Parathyroid adenoma (tissue), 2 donors: ENCODE measurements at regions not wholly inside any gene's neighbourhood (a gene's known extent, or its start where the extent isn't known, plus 50 kb on each side); places are given as distances from the start of the nearest gene placed in this dataset.

Source experiments
- H2AFZ ChIP-seq: fragments of 300-600 bp; sonication (generic); one replicate; pipeline ENCODE4 v1.7.0; 2017; ENCODE audit warnings: antibody characterized with exemption, mild to moderate bottlenecking
- H3K27ac ChIP-seq: fragments of 300-600 bp; sonication (generic); one replicate; pipeline ENCODE4 v1.7.0; 2017
- H3K27me3 ChIP-seq: fragments of 300-600 bp; sonication (generic); one replicate; pipeline ENCODE4 v1.7.0; 2017; ENCODE audit warnings: low read length; ENCODE audit not compliant: control insufficient read depth, insufficient read depth
- H3K36me3 ChIP-seq: fragments of 300-600 bp; sonication (generic); one replicate; pipeline ENCODE4 v1.7.0; 2017; ENCODE audit warnings: low read length; ENCODE audit not compliant: control insufficient read depth, insufficient read depth
- H3K4me1 ChIP-seq: fragments of 300-600 bp; sonication (generic); one replicate; pipeline ENCODE4 v1.7.0; 2017; ENCODE audit warnings: control low read depth
- H3K4me2 ChIP-seq: fragments of 300-600 bp; sonication (generic); one replicate; pipeline ENCODE4 v1.7.0; 2017; ENCODE audit warnings: low read length
- H3K4me3 ChIP-seq: fragments of 300-600 bp; sonication (generic); one replicate; pipeline ENCODE4 v1.7.0; 2017; ENCODE audit warnings: low read depth, low read length
- H3K79me2 ChIP-seq: fragments of 300-600 bp; sonication (generic); one replicate; pipeline ENCODE4 v1.7.0; 2017; ENCODE audit warnings: control low read depth
- H3K9ac ChIP-seq: fragments of 300-600 bp; sonication (generic); one replicate; pipeline ENCODE4 v1.7.0; 2017; ENCODE audit warnings: mild to moderate bottlenecking
- H3K9me3 ChIP-seq: fragments of 300-600 bp; sonication (generic); one replicate; pipeline ENCODE4 v1.7.0; 2017; ENCODE audit warnings: low read length; ENCODE audit not compliant: control insufficient read depth
- TF ChIP-seq, protein P1 (sequence below): fragments of 300-600 bp; sonication (generic); IDR thresholded peaks from one replicate; pipeline ENCODE4 v1.7.0; 2017; ENCODE audit warnings: antibody characterized with exemption, mild to moderate bottlenecking
- donor health status: primary hyperparathyroidism.

DNA sequence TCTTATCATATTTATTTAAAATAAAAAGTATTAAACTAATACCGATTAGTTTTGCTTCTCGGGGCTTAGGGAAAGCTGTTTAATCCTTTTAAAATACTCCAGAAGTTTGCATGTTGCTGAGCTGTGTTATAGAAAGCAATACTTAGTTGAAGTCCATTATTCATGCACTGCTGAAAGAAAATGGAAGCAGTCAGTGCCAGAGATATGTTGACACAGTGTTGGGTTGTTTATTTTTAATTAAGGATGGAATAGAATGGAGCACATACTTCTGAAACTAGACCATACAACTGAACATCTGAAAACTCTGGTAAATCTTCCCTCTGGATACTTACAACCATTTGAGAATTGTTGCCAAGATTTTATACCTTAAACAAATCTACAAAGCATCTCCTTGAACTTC, 282.7 kb upstream of the CCDC179 start:
- Histone ChIP-seq H3K4me1 (no peaks in the 10 kb centered on the region), H2AFZ (no peak overlapping the region), H3K79me2 (no peaks in the 10 kb centered on the region), H3K27me3 (no peaks in the 10 kb centered on the region), H3K9ac (no peak overlapping the region), H3K4me2 (no peak overlapping the region), H3K9me3 (no peaks in the 10 kb centered on the region), H3K27ac (no peak overlapping the region), H3K36me3 (no peaks in the 10 kb centered on the region), H3K4me3 (no peak overlapping the region)
- TF ChIP-seq, protein P1, sequence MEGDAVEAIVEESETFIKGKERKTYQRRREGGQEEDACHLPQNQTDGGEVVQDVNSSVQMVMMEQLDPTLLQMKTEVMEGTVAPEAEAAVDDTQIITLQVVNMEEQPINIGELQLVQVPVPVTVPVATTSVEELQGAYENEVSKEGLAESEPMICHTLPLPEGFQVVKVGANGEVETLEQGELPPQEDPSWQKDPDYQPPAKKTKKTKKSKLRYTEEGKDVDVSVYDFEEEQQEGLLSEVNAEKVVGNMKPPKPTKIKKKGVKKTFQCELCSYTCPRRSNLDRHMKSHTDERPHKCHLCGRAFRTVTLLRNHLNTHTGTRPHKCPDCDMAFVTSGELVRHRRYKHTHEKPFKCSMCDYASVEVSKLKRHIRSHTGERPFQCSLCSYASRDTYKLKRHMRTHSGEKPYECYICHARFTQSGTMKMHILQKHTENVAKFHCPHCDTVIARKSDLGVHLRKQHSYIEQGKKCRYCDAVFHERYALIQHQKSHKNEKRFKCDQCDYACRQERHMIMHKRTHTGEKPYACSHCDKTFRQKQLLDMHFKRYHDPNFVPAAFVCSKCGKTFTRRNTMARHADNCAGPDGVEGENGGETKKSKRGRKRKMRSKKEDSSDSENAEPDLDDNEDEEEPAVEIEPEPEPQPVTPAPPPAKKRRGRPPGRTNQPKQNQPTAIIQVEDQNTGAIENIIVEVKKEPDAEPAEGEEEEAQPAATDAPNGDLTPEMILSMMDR, result no peak

DNA sequence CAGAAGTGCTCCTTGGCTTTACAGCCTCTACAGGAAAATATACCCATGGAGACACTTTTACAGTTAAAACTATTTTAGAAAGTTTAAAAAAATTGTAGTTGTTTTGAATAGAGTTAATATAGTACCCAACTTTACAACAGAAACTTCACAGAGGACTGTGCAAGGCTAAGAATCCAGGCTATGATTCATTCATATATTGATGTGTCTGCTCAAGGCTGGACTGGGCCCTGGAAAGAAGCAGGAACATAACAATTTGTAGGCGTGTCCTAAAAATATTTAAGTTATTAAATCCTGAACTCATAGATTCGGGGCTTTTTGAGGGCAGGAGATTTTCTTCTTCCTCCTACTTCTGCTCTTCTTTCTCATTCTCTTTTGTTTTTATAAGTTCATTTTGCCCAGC, 291.5 kb upstream of the CCDC179 start:
- no peaks in the 10 kb centered on the region for H3K79me2 ChIP-seq
- no peaks in the 10 kb centered on the region for H3K27me3 ChIP-seq
- H3K9ac ChIP-seq, result no peak overlapping the region
- no peak overlapping the region for H2AFZ ChIP-seq
- TF ChIP-seq, protein P1, result no peak
- H3K27ac ChIP-seq, result no peak overlapping the region
- H3K4me1 ChIP-seq, result no peaks in the 10 kb centered on the region
- no peaks in the 10 kb centered on the region for H3K36me3 ChIP-seq
- H3K4me3 ChIP-seq, result no peak overlapping the region
- no peak overlapping the region for H3K4me2 ChIP-seq
- H3K9me3 ChIP-seq, result no peaks in the 10 kb centered on the region

DNA sequence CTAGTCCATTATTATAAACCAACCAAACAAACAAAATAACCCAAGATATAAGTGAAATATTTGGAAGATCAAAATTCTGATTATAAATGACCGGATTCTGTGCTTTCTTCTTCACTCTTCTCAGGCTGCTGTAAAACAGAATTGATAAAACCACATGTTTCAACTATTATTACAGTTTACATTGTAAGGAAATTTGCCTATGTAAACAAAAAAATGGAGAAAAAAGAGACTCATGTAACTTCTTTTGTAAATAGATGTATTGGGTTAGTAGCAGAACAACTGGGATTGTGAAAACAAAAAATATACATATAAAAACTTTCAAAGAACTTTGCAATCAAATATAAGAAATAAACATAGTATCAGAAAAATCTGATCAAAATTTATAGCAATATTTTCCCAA, 295.2 kb upstream of the CCDC179 start:
- TF ChIP-seq, protein P1, result no peak
- no peaks in the 10 kb centered on the region for H3K4me1 ChIP-seq
- no peaks in the 10 kb centered on the region for H3K9me3 ChIP-seq
- no peak overlapping the region for H3K27ac ChIP-seq
- H3K9ac ChIP-seq, result no peak overlapping the region
- no peaks in the 10 kb centered on the region for H3K79me2 ChIP-seq
- no peaks in the 10 kb centered on the region for H3K27me3 ChIP-seq
- no peak overlapping the region for H3K4me2 ChIP-seq
- no peaks in the 10 kb centered on the region for H3K36me3 ChIP-seq
- H2AFZ ChIP-seq, result no peak overlapping the region
- no peak overlapping the region for H3K4me3 ChIP-seq

DNA sequence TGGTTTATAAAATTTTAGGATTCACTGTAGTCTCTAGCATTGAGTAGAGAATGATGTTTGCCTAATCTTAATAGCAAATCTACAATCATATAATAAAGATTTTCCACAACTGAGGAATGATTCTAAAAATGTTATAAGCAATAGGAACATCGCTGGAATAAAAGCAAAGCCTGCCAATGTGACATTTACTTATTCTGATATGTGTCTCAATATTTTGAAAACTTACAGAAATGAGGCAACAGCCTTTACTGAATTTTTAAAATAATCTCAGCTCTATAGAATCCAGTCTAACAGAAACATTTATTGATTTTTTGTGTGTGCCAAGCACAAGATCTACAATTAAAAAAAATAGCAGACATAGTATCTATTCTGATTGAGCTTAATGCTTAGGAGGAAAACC, 303.7 kb upstream of the CCDC179 start:
- Histone ChIP-seq H3K4me2 (no peak overlapping the region), H3K9me3 (no peaks in the 10 kb centered on the region), H3K27me3 (no peaks in the 10 kb centered on the region), H3K9ac (no peak overlapping the region), H3K4me3 (no peak overlapping the region), H3K36me3 (no peaks in the 10 kb centered on the region), H2AFZ (no peak overlapping the region), H3K79me2 (no peaks in the 10 kb centered on the region), H3K4me1 (no peaks in the 10 kb centered on the region), H3K27ac (no peak overlapping the region)
- TF ChIP-seq, protein P1, result no peak

DNA sequence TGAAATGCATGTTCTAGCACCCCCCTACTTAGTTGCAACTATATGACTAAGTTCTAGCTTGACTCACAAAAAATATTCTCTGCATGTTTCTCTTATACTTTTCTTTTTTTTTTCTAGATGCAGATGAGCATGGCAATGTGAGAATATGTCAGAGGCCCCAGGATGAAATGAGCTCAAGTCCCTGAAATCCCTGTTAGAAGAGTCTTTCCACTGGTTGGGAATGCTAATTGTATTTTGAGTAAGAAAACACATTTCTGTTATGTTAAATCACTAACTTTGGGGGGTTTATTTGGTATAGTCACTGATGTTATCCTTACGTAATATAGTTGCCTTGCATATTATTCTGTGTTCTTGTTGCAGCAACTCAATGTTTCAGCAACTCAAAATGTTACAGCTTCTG, 306.1 kb upstream of the CCDC179 start:
- H3K27ac ChIP-seq, result no peak overlapping the region
- no peak overlapping the region for H2AFZ ChIP-seq
- H3K4me2 ChIP-seq, result no peak overlapping the region
- H3K4me3 ChIP-seq, result no peak overlapping the region
- no peaks in the 10 kb centered on the region for H3K79me2 ChIP-seq
- no peaks in the 10 kb centered on the region for H3K36me3 ChIP-seq
- H3K9me3 ChIP-seq, result no peaks in the 10 kb centered on the region
- H3K4me1 ChIP-seq, result no peaks in the 10 kb centered on the region
- TF ChIP-seq, protein P1, result no peak
- H3K9ac ChIP-seq, result no peak overlapping the region
- no peaks in the 10 kb centered on the region for H3K27me3 ChIP-seq
